ENCODE measurements at regions not wholly inside any gene's neighbourhood (a gene's known extent, or its start where the extent isn't known, plus 50 kb on each side); places are given as distances from the start of the nearest gene placed in this dataset.

DNA sequence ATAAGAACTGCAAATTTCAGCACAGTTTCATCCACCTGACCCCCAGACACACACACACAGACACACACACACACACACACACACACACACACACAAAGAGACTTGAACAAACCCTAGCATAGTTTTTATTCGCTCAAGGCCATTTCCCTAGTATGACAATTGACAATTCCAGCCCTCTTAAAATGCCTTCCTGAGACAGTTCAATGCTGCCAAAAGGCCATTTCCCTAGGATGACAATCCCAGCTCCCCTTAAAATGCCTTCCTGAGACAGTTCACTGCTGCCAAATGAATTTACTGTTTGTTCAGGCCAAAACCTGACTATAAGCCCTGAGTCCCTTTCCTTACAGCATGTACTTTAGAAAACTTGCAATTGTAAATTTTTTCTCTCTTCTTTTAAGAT, 259.5 kb upstream of the SLC7A11 start:
- Histone ChIP-seq H3K9ac (ENCODE audit: low read length) (no peak overlapping the region), H3K4me2 (ENCODE audit: low read depth, low read length) (no peak overlapping the region), H2AFZ (ENCODE audit: low read length) (no peak overlapping the region), H3K4me1 (ENCODE audit: low read length) (no peaks in the 10 kb centered on the region), H3K79me2 (ENCODE audit: low read length) (no peaks in the 10 kb centered on the region), H4K20me1 (ENCODE audit: insufficient read depth, low read length) (no peaks in the 10 kb centered on the region), H3K27me3 (replicated peaks; ENCODE audit: insufficient read depth, low read length) (no peaks in the 10 kb centered on the region), H3K9me2 (replicated peaks; ENCODE audit: insufficient read depth, low read length) (no peaks in the 10 kb centered on the region), H3K4me3 (ENCODE audit: low read length) (no peak overlapping the region), H3K27ac (ENCODE audit: low read length) (no peak overlapping the region), H3F3A (ENCODE audit: insufficient read depth, low read length) (no peaks in the 10 kb centered on the region), H3K36me3 (replicated peaks; ENCODE audit: insufficient read depth, low read length) (no peaks in the 10 kb centered on the region), H3K9me3 (replicated peaks; ENCODE audit: insufficient read depth, low read length) (no peaks in the 10 kb centered on the region)
- DNase-seq: no peak
- TF ChIP-seq EZH2 (optimal IDR thresholded peaks at IDR 0.05; ENCODE audit: low read depth, low read length) (no peak), EZH2phosphoT487 (IDR thresholded peaks at IDR 0.05; ENCODE audit: low read length) (no peak), CTCF (IDR thresholded peaks at IDR 0.05; ENCODE audit: low read length) (no peak)

DNA sequence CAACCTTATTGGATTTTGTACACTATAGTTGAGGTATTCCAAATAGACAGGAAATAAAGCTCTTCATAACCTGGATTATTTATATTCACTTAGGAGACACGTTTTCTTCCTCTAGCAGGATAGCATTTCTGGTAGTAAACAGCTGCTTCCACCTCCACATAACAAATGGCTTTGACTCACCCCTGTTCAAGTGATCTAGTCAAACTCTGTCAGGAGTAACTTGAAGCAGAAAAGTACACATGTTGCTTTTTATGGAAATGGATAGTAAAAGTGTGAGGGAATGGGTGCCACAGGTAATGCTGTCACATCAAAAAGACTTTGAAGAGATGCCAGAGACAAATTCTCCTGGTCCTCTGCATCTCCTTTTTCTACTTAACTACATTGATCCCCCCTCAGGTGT, 258.7 kb upstream of the SLC7A11 start:
- Histone ChIP-seq H3K79me2 (ENCODE audit: low read length) (no peaks in the 10 kb centered on the region), H3K9ac (ENCODE audit: low read length) (no peak overlapping the region), H3K4me3 (ENCODE audit: low read length) (no peak overlapping the region), H3K9me2 (replicated peaks; ENCODE audit: insufficient read depth, low read length) (no peaks in the 10 kb centered on the region), H3K36me3 (replicated peaks; ENCODE audit: insufficient read depth, low read length) (no peaks in the 10 kb centered on the region), H3K27me3 (replicated peaks; ENCODE audit: insufficient read depth, low read length) (no peaks in the 10 kb centered on the region), H3K4me1 (ENCODE audit: low read length) (no peaks in the 10 kb centered on the region), H3F3A (ENCODE audit: insufficient read depth, low read length) (no peaks in the 10 kb centered on the region), H2AFZ (ENCODE audit: low read length) (no peak overlapping the region), H3K27ac (ENCODE audit: low read length) (no peak overlapping the region), H3K4me2 (ENCODE audit: low read depth, low read length) (no peak overlapping the region), H3K9me3 (replicated peaks; ENCODE audit: insufficient read depth, low read length) (no peaks in the 10 kb centered on the region), H4K20me1 (ENCODE audit: insufficient read depth, low read length) (no peaks in the 10 kb centered on the region)
- no peak for DNase-seq
- no peak for TF ChIP-seq EZH2 (optimal IDR thresholded peaks at IDR 0.05; ENCODE audit: low read depth, low read length)
- no peak for TF ChIP-seq EZH2phosphoT487 (IDR thresholded peaks at IDR 0.05; ENCODE audit: low read length)
- no peak for TF ChIP-seq CTCF (IDR thresholded peaks at IDR 0.05; ENCODE audit: low read length)

DNA sequence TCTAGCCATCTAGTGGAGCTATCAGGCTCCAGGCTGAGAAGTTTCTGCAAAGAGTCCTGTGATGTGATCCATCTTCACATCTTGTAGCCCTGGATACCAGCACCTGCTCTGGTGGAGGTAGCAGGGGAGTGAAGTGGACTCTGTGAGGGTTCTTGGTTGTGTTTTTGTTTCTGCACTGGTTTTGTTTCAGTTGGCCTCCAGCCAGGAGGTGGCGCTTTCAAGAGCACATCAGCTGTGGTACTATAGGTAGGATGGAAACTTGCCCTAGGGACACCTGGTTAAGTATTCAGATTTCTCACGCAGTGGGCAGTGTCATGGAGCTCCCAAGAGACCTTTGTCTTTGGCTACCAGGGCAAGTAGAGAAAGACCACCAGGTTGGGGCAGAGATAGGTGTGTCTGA, 257.5 kb upstream of the SLC7A11 start:
- Histone ChIP-seq H3K4me2 (ENCODE audit: low read depth, low read length) (no peak overlapping the region), H3K4me3 (ENCODE audit: low read length) (no peak overlapping the region), H3K27me3 (replicated peaks; ENCODE audit: insufficient read depth, low read length) (no peaks in the 10 kb centered on the region), H3K9me2 (replicated peaks; ENCODE audit: insufficient read depth, low read length) (no peaks in the 10 kb centered on the region), H2AFZ (ENCODE audit: low read length) (no peak overlapping the region), H3K36me3 (replicated peaks; ENCODE audit: insufficient read depth, low read length) (no peaks in the 10 kb centered on the region), H3K27ac (ENCODE audit: low read length) (no peak overlapping the region), H4K20me1 (ENCODE audit: insufficient read depth, low read length) (no peaks in the 10 kb centered on the region), H3K9ac (ENCODE audit: low read length) (no peak overlapping the region), H3K4me1 (ENCODE audit: low read length) (no peaks in the 10 kb centered on the region), H3K79me2 (ENCODE audit: low read length) (no peaks in the 10 kb centered on the region), H3K9me3 (replicated peaks; ENCODE audit: insufficient read depth, low read length) (no peaks in the 10 kb centered on the region), H3F3A (ENCODE audit: insufficient read depth, low read length) (no peaks in the 10 kb centered on the region)
- no peak for DNase-seq
- TF ChIP-seq EZH2phosphoT487 (IDR thresholded peaks at IDR 0.05; ENCODE audit: low read length): no peak
- TF ChIP-seq CTCF (IDR thresholded peaks at IDR 0.05; ENCODE audit: low read length): no peak
- TF ChIP-seq EZH2 (optimal IDR thresholded peaks at IDR 0.05; ENCODE audit: low read depth, low read length): no peak
